Endothelial cell of umbilical vein (primary cell): ENCODE measurements at regions not wholly inside any gene's neighbourhood (a gene's known extent, or its start where the extent isn't known, plus 50 kb on each side); places are given as distances from the start of the nearest gene placed in this dataset.

Experiments
- BruUV-seq: library from RNA; stranded (reverse); fragments of 400-500 nt; replicated peaks from 2 replicates; lab custom pipeline; 2021; lab: Mats Ljungman, UMichigan
- CTCF ChIA-PET: fragments of 300-600, 350-600 bp; sonication (Branson Sonifier 250); formaldehyde crosslinking; loops from one replicate; lab custom pipeline; 2021; ENCODE audit warnings: antibody characterized with exemption, inconsistent platforms; lab: Charles Lee
- POLR2A ChIA-PET: fragments of 300-600, 350-600 bp; sonication (Branson Sonifier 250); formaldehyde crosslinking; loops from one replicate; lab custom pipeline; 2021; ENCODE audit warnings: antibody characterized with exemption, inconsistent platforms; lab: Charles Lee
- DNase-seq: peaks from one replicate; pipeline ENCODE4 v3.0.0-alpha.2; 2011; ENCODE audit warnings: low read depth, low spot score
- FAIRE-seq: peaks from 2 replicates; lab custom pipeline; 2011; peaks lifted over from hg19 to GRCh38; lab: Jason Lieb, UNC
- H2AFZ ChIP-seq: 2 replicates; pipeline ENCODE4 v1.6.0; 2012; ENCODE audit warnings: low read depth, low read length, control low read depth, inconsistent platforms
- H3K27ac ChIP-seq: 2 replicates; pipeline ENCODE4 v1.5.1; 2011; ENCODE audit warnings: low read depth, mild to moderate bottlenecking, control low read depth, low read length, moderate library complexity; ENCODE audit not compliant: insufficient read depth
- H3K27me3 ChIP-seq, 2 experiments: 2 replicates each; pipeline versions ENCODE4 v1.6.0 to v1.6.1; 2011; ENCODE audit warnings: low read length in 2 of 2, mixed read lengths in 1 of 2; ENCODE audit not compliant: control insufficient read depth in 2 of 2, insufficient read depth in 2 of 2
- H3K36me3 ChIP-seq, 2 experiments: 2 replicates in 1 of 2; 3 replicates in 1 of 2; pipeline ENCODE4 v1.5.1; 2011; ENCODE audit warnings: low read length in 2 of 2, mild to moderate bottlenecking in 1 of 2, moderate library complexity in 1 of 2; ENCODE audit not compliant: control insufficient read depth in 2 of 2, insufficient read depth in 2 of 2; ENCODE audit errors: extremely low read depth in 1 of 2
- H3K4me1 ChIP-seq: 3 replicates; pipeline ENCODE4 v1.5.1; 2011; ENCODE audit warnings: mild to moderate bottlenecking, low read length; ENCODE audit not compliant: control insufficient read depth, insufficient read depth; ENCODE audit errors: extremely low read depth
- H3K4me2 ChIP-seq: 2 replicates; pipeline ENCODE4 v1.6.1; 2011; ENCODE audit warnings: low read length, control low read depth, mixed read lengths; ENCODE audit not compliant: insufficient read depth
- H3K4me3 ChIP-seq, 3 experiments: fragments of 200-600 bp in 1 of 3; sonication (generic), shearing (Covaris generic) in 1 of 3; replicated peaks in 1 of 3; 2 replicates each; pipeline ENCODE4 v1.5.1; 2011 to 2016; ENCODE audit warnings: control low read depth in 3 of 3, low read length in 3 of 3, mild to moderate bottlenecking in 2 of 3, inconsistent platforms in 1 of 3, low read depth in 1 of 3, moderate library complexity in 1 of 3; ENCODE audit not compliant: insufficient read depth in 1 of 3
- H3K79me2 ChIP-seq: 2 replicates; pipeline ENCODE4 v1.6.0; 2012; ENCODE audit warnings: low read length, inconsistent platforms; ENCODE audit not compliant: control insufficient read depth, insufficient read depth
- H3K9ac ChIP-seq: replicated peaks from 2 replicates; pipeline ENCODE3; 2011; ENCODE audit warnings: low read length, control low read depth; ENCODE audit not compliant: insufficient read depth; ENCODE audit errors: extremely low read depth
- H3K9me1 ChIP-seq: replicated peaks from 3 replicates; pipeline ENCODE4 v1.6.0; 2011; ENCODE audit warnings: mild to moderate bottlenecking, low read length; ENCODE audit not compliant: control insufficient read depth, insufficient read depth; ENCODE audit errors: extremely low read depth
- H3K9me3 ChIP-seq: replicated peaks from 2 replicates; pipeline ENCODE4 v1.5.1; 2012; ENCODE audit warnings: low read length, inconsistent platforms; ENCODE audit not compliant: control insufficient read depth, insufficient read depth
- H4K20me1 ChIP-seq: replicated peaks from 2 replicates; pipeline ENCODE3; 2011; ENCODE audit warnings: mild to moderate bottlenecking, low read length; ENCODE audit not compliant: control insufficient read depth, insufficient read depth; ENCODE audit errors: extremely low read depth
- EZH2 ChIP-seq: IDR thresholded peaks from 2 replicates; pipeline ENCODE4 v1.6.1; 2012; ENCODE audit warnings: borderline replicate concordance, low read depth, mild to moderate bottlenecking, moderate library complexity, low read length, inconsistent platforms; ENCODE audit not compliant: severe bottlenecking
- FOS ChIP-seq: IDR thresholded peaks from 2 replicates; pipeline ENCODE4 v1.6.1; 2011; ENCODE audit warnings: mild to moderate bottlenecking, low read length, moderate library complexity, borderline replicate concordance; ENCODE audit not compliant: insufficient read depth
- GATA2 ChIP-seq: IDR thresholded peaks from 2 replicates; pipeline ENCODE4 v1.7.0; 2011; ENCODE audit warnings: low read depth, mild to moderate bottlenecking, moderate library complexity, mixed read lengths, low read length; ENCODE audit not compliant: insufficient read length, insufficient read depth
- JUN ChIP-seq: IDR thresholded peaks from 2 replicates; pipeline ENCODE4 v1.6.1; 2011; ENCODE audit warnings: borderline replicate concordance, low read depth; ENCODE audit not compliant: insufficient read length, insufficient read depth
- MAX ChIP-seq: IDR thresholded peaks from 2 replicates; pipeline ENCODE4 v1.6.1; 2011; ENCODE audit not compliant: insufficient read depth, insufficient read length
- MYC ChIP-seq: IDR thresholded peaks from one replicate; pipeline ENCODE4 v1.6.1; 2011; ENCODE audit warnings: mild to moderate bottlenecking, low read depth, low read length
- POLR2A ChIP-seq: IDR thresholded peaks from 2 replicates; pipeline ENCODE4 v1.6.1; 2012; ENCODE audit warnings: low read depth, mild to moderate bottlenecking, control low read depth, low read length
- POLR2AphosphoS5 ChIP-seq: IDR thresholded peaks from 2 replicates; pipeline ENCODE4 v1.6.1; 2012; ENCODE audit warnings: low read depth, mild to moderate bottlenecking, control low read depth, low read length, moderate library complexity; ENCODE audit not compliant: insufficient read depth
- dilution Hi-C: fragments of 300-500 bp; cut with MboI; formaldehyde crosslinking; loops from one replicate; pipeline ENCODE4 v1.15.0; 2019; ENCODE audit warnings: low sequenced_read_pairs; ENCODE audit not compliant: extremely low pct_ligation_motif_present
- intact Hi-C: fragments of 100-400 bp; cut with micrococcal nuclease; formaldehyde crosslinking; loops from one replicate; pipeline ENCODE4 v1.10.0; 2022
- TF ChIP-seq, protein P1 (sequence below), 2 donors: IDR thresholded peaks; 1 replicate in 1 of 2; 2 replicates in 1 of 2; pipeline ENCODE4 v1.5.1; 2011; ENCODE audit warnings: low read length in 2 of 2, mild to moderate bottlenecking in 2 of 2, moderate library complexity in 2 of 2, control low read depth in 1 of 2, inconsistent platforms in 1 of 2, low read depth in 1 of 2; ENCODE audit not compliant: insufficient read depth in 1 of 2; ENCODE audit errors: extremely low read depth in 1 of 2

DNA sequence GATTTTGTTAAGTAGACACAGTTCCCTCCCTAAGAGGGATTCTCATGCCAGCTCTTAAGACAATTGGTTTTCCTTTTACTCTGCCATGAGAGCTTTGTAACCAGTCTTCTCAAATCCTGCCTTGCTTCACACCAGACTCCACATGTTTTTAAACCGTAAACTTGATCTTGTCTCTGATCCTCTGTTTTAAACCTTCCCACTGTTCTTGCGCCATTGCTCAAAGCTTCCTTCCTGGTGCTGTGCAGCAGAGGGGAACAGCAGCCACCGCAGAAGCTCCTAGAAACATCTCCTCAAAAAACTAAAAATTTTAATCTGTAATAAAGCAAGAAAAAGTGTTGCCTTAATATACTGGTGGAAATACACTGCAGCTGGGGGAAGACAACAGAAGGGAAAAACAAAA, 154.5 kb upstream of the SATB1 start:
- no peaks in the 10 kb centered on the region for H4K20me1 ChIP-seq
- H3K79me2 ChIP-seq, result no peaks in the 10 kb centered on the region
- no peaks in the 10 kb centered on the region for H3K9me1 ChIP-seq
- no TSS peak for BruUV-seq
- H3K4me3 ChIP-seq, result no peak overlapping the region
- intact Hi-C loops (no loop called here), dilution Hi-C loops (no loop called here)
- no peaks in the 10 kb centered on the region for H3K27me3 ChIP-seq
- peaks cover 2% of the 10 kb centered on the region for H3K9me3 ChIP-seq
- H2AFZ ChIP-seq, result no peak overlapping the region
- no peak for FAIRE-seq
- H3K27ac ChIP-seq, result no peak overlapping the region
- TF ChIP-seq, protein P1, sequence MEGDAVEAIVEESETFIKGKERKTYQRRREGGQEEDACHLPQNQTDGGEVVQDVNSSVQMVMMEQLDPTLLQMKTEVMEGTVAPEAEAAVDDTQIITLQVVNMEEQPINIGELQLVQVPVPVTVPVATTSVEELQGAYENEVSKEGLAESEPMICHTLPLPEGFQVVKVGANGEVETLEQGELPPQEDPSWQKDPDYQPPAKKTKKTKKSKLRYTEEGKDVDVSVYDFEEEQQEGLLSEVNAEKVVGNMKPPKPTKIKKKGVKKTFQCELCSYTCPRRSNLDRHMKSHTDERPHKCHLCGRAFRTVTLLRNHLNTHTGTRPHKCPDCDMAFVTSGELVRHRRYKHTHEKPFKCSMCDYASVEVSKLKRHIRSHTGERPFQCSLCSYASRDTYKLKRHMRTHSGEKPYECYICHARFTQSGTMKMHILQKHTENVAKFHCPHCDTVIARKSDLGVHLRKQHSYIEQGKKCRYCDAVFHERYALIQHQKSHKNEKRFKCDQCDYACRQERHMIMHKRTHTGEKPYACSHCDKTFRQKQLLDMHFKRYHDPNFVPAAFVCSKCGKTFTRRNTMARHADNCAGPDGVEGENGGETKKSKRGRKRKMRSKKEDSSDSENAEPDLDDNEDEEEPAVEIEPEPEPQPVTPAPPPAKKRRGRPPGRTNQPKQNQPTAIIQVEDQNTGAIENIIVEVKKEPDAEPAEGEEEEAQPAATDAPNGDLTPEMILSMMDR (IDR thresholded peaks at IDR 0.05; ENCODE audit: extremely low read depth in 1 of 2, insufficient read depth in 1 of 2, low read depth in 1 of 2, low read length in 2 of 2), result no peak
- no peak for TF ChIP-seq EZH2
- no peak for TF ChIP-seq POLR2AphosphoS5
- TF ChIP-seq FOS, result no peak
- TF ChIP-seq MYC, result no peak
- no peak for TF ChIP-seq POLR2A
- no peak for TF ChIP-seq MAX
- TF ChIP-seq GATA2, result no peak
- no peak for TF ChIP-seq JUN
- no peak for DNase-seq
- CTCF ChIA-PET, result no interaction called here
- H3K4me2 ChIP-seq, result no peak overlapping the region
- no peak overlapping the region for H3K9ac ChIP-seq
- POLR2A ChIA-PET, result no interaction called here
- no peaks in the 10 kb centered on the region for H3K4me1 ChIP-seq
- H3K36me3 ChIP-seq, result no peaks in the 10 kb centered on the region
